Endothelial cell (in vitro differentiated cells): ENCODE measurements at regions not wholly inside any gene's neighbourhood (a gene's known extent, or its start where the extent isn't known, plus 50 kb on each side); places are given as distances from the start of the nearest gene placed in this dataset.

Experiments used
- DNase-seq: peaks from one replicate; pipeline ENCODE4 v3.0.0; 2021; ENCODE audit warnings: low spot score
- H3K27ac Mint-ChIP-seq: one replicate; pipeline ENCODE4 v1.8.0; 2021; ENCODE audit warnings: mixed read lengths, inconsistent platforms; ENCODE audit not compliant: unreplicated experiment
- H3K27me3 Mint-ChIP-seq: one replicate; pipeline ENCODE4 v1.8.0; 2021; ENCODE audit warnings: mild to moderate bottlenecking, moderate library complexity, mixed read lengths, inconsistent platforms; ENCODE audit not compliant: unreplicated experiment
- H3K36me3 Mint-ChIP-seq: one replicate; pipeline ENCODE4 v1.8.0; 2021; ENCODE audit warnings: mild to moderate bottlenecking, low read depth, mixed read lengths, inconsistent platforms; ENCODE audit not compliant: unreplicated experiment
- H3K4me1 Mint-ChIP-seq: one replicate; pipeline ENCODE4 v1.8.0; 2021; ENCODE audit warnings: mild to moderate bottlenecking, mixed read lengths, inconsistent platforms; ENCODE audit not compliant: unreplicated experiment
- H3K4me3 Mint-ChIP-seq: one replicate; pipeline ENCODE4 v1.8.0; 2021; ENCODE audit warnings: mild to moderate bottlenecking, mixed read lengths, inconsistent platforms; ENCODE audit not compliant: unreplicated experiment
- H3K9me3 Mint-ChIP-seq: one replicate; pipeline ENCODE4 v1.8.0; 2021; ENCODE audit warnings: mixed read lengths, inconsistent platforms; ENCODE audit not compliant: unreplicated experiment
- TF ChIP-seq, protein P1 (sequence below): fragments of 200-600 bp; sonication (generic); IDR thresholded peaks from one replicate; pipeline ENCODE4 v1.5.0; 2021; ENCODE audit warnings: antibody characterized with exemption; ENCODE audit not compliant: unreplicated experiment

DNA sequence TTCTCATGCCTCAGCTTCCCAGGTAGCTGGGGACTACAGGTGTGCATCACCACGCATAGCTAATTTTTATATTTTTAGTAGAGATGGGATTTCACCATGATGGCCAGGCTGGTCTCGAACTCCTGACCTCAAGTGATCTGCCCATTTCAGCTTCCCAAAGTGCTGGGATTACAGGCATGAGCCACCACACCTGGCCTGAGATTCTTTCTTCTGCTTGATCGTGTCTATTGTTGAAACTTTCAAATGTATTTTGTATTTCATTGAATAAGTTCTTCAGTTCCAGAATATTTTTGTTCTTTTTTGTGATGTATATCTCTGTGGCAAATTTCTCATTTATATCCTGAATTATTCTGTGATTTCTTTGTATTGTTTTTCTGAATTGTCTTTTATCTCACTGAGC lies 1063.3 kb upstream of the WWC1 start:
- Mint-ChIP-seq H3K27ac (no peak overlapping the region), H3K9me3 (no peaks in the 10 kb centered on the region), H3K36me3 (no peaks in the 10 kb centered on the region), H3K4me3 (no peak overlapping the region), H3K4me1 (no peaks in the 10 kb centered on the region), H3K27me3 (no peaks in the 10 kb centered on the region)
- no peak for DNase-seq
- TF ChIP-seq, protein P1, sequence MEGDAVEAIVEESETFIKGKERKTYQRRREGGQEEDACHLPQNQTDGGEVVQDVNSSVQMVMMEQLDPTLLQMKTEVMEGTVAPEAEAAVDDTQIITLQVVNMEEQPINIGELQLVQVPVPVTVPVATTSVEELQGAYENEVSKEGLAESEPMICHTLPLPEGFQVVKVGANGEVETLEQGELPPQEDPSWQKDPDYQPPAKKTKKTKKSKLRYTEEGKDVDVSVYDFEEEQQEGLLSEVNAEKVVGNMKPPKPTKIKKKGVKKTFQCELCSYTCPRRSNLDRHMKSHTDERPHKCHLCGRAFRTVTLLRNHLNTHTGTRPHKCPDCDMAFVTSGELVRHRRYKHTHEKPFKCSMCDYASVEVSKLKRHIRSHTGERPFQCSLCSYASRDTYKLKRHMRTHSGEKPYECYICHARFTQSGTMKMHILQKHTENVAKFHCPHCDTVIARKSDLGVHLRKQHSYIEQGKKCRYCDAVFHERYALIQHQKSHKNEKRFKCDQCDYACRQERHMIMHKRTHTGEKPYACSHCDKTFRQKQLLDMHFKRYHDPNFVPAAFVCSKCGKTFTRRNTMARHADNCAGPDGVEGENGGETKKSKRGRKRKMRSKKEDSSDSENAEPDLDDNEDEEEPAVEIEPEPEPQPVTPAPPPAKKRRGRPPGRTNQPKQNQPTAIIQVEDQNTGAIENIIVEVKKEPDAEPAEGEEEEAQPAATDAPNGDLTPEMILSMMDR, result no peak

DNA sequence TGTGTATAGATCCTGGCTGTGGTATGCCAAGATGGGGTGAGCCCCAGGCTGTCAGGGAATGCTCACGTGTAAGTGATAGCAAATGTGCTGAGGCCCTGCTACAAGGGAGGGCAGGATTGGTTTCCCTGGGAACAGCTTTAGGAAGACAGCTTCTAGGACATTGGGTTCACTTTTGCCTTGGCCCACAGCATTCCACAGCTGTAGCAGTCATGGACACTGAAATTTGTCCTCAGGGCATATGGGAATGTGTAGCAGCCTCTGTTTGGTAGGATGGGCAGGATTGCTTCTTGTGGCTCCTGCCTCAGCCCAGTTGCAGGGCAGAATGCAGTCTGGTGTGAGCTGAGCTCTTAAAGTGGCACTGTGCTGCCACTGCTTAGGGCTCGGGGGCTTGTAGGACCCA lies 1061.7 kb upstream of the WWC1 start:
- Mint-ChIP-seq H3K9me3 (no peaks in the 10 kb centered on the region), H3K4me1 (no peaks in the 10 kb centered on the region), H3K36me3 (no peaks in the 10 kb centered on the region), H3K27ac (no peak overlapping the region), H3K27me3 (no peaks in the 10 kb centered on the region), H3K4me3 (no peak overlapping the region)
- DNase-seq, result no peak
- TF ChIP-seq, protein P1, result no peak

DNA sequence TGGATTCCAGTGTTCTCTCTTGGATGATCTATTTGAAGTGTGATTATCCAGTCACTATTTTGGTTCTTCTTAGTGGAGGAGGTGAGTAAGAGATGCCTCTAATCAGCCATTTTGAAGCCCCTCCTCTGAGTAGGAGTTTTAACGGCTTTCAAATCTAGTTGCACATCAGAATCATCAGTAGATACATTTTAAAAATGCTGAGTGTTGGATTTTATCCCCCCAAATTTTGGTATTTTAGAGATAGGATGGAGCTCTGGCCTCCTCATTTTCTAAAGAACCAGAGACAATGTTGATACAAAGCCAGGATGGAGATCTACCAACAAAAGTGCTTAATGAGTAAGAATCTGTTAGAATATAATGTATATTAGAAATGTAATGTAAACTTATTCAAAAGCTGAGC lies 1061.0 kb upstream of the WWC1 start:
- Mint-ChIP-seq H3K36me3 (no peaks in the 10 kb centered on the region), H3K27me3 (no peaks in the 10 kb centered on the region), H3K9me3 (no peaks in the 10 kb centered on the region), H3K27ac (no peak overlapping the region), H3K4me1 (no peaks in the 10 kb centered on the region), H3K4me3 (no peak overlapping the region)
- no peak for DNase-seq
- TF ChIP-seq, protein P1, result no peak

DNA sequence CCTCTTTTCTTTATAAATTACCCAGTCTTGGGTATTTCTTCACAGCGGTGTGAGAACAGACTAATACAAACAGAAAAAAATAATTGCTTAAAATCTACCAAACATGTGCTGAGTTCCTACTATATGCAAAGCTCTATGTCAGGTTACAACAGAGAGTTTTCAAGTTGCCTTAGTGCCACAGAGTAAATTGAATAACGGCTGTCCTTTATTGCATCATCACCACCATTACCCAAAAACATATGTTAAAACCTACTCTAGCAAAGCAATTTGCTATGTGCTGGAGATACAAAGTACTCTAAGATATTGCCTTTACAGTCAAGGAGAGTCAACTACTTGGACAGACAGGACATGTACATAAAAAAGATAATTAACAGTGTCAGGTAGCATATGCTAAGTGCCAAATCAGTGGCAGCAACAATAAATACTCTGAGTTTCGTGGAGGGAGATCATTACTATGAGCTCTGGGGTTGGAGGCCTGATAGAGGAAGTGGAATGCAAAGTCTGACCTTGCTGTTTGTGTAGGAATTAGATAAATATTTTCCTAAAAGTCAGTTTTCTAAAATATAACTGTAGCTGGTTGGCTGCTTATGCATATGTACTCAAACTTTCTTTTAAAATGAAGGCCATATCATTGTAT lies 1058.7 kb upstream of the WWC1 start:
- Mint-ChIP-seq H3K4me1 (no peaks in the 10 kb centered on the region), H3K27ac (no peak overlapping the region), H3K4me3 (no peak overlapping the region), H3K9me3 (no peaks in the 10 kb centered on the region), H3K27me3 (no peaks in the 10 kb centered on the region), H3K36me3 (no peaks in the 10 kb centered on the region)
- TF ChIP-seq, protein P1, result no peak
- DNase-seq, result no peak

DNA sequence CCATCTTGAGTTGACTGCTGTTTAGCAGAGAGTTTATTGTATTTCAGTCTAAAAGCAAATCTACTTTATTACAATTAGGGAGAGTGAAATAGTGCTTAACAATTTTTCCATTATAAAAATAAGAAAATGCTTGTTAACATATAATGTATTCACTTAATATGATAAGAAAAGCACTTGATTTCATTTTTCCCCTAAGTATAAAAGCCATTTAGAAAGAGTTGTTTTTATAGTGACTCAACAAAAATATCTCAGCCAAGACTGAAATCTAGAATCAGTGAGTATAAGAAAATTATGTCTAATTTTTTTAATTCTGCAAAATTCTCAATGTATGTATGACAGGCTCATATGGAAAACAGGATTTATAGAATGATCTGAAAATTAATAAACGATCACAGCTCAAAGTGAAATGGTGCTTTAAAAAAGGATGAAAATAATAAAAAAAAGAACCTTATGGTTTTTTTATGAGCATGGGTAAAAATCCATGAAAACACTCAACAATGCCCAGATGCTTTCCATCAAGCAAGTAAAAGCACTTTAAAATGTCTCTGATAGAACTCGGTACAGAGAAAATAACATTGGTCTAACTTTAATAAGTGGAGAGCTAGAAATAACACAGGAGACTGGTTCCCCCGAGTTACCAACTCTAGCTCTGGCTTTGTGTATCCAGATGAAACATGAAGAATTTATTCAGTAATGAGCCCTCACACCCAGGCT lies 1057.8 kb upstream of the WWC1 start:
- Mint-ChIP-seq H3K36me3 (no peaks in the 10 kb centered on the region), H3K27me3 (no peaks in the 10 kb centered on the region), H3K4me1 (no peaks in the 10 kb centered on the region), H3K4me3 (no peak overlapping the region), H3K27ac (no peak overlapping the region), H3K9me3 (no peaks in the 10 kb centered on the region)
- DNase-seq, result no peak
- TF ChIP-seq, protein P1, result no peak
